ENCODE measurements at regions not wholly inside any gene's neighbourhood (a gene's known extent, or its start where the extent isn't known, plus 50 kb on each side); places are given as distances from the start of the nearest gene placed in this dataset.

- TF ChIP-seq YY1 (IDR thresholded peaks at IDR 0.05; ENCODE audit: insufficient read depth, insufficient read length) (no peak), SUZ12 (IDR thresholded peaks at IDR 0.05; ENCODE audit: extremely low read depth, insufficient read depth, insufficient read length) (no peak)
Observed at GRCh38 chr13:67713571-67713970, 483.4 kb upstream of the PCDH9 start.
